ENCODE measurements at regions not wholly inside any gene's neighbourhood (a gene's known extent, or its start where the extent isn't known, plus 50 kb on each side); places are given as distances from the start of the nearest gene placed in this dataset.

GRCh38 chr6:139844907-139845306 is 470.5 kb upstream of the CITED2 start:
- Histone ChIP-seq H3K36me3 (ENCODE audit: insufficient read depth, low read length) (no peaks in the 10 kb centered on the region), H3K79me2 (ENCODE audit: insufficient read depth, low read length) (no peaks in the 10 kb centered on the region), H3K27me3 (ENCODE audit: insufficient read depth, low read length) (no peaks in the 10 kb centered on the region), H2AFZ (ENCODE audit: low read length) (no peak overlapping the region), H4K20me1 (ENCODE audit: insufficient read depth, low read length) (no peaks in the 10 kb centered on the region), H3K27ac (ENCODE audit: low read depth, low read length) (no peak overlapping the region), H3K4me2 (ENCODE audit: insufficient read depth, low read length) (no peak overlapping the region), H3K9me3 (ENCODE audit: low read depth, low read length) (no peaks in the 10 kb centered on the region), H3K4me1 (ENCODE audit: insufficient read depth, low read length) (no peaks in the 10 kb centered on the region), H3K4me3 (ENCODE audit: insufficient read depth, low read length) (no peak overlapping the region)
- no peak for TF ChIP-seq CTCF (IDR thresholded peaks at IDR 0.05; ENCODE audit: extremely low read depth, low read depth, low read length)
- no peak for DNase-seq (ENCODE audit: insufficient read length, low spot score, missing footprints)

GRCh38 chr6:139841794-139842215 is 467.4 kb upstream of the CITED2 start:
- Histone ChIP-seq H4K20me1 (ENCODE audit: insufficient read depth, low read length) (no peaks in the 10 kb centered on the region), H3K4me1 (ENCODE audit: insufficient read depth, low read length) (no peaks in the 10 kb centered on the region), H2AFZ (ENCODE audit: low read length) (no peak overlapping the region), H3K4me2 (ENCODE audit: insufficient read depth, low read length) (no peak overlapping the region), H3K27me3 (ENCODE audit: insufficient read depth, low read length) (no peaks in the 10 kb centered on the region), H3K36me3 (ENCODE audit: insufficient read depth, low read length) (no peaks in the 10 kb centered on the region), H3K27ac (ENCODE audit: low read depth, low read length) (no peak overlapping the region), H3K9me3 (ENCODE audit: low read depth, low read length) (no peaks in the 10 kb centered on the region), H3K79me2 (ENCODE audit: insufficient read depth, low read length) (no peaks in the 10 kb centered on the region), H3K4me3 (ENCODE audit: insufficient read depth, low read length) (no peak overlapping the region)
- no peak for DNase-seq (ENCODE audit: insufficient read length, low spot score, missing footprints)
- no peak for TF ChIP-seq CTCF (IDR thresholded peaks at IDR 0.05; ENCODE audit: extremely low read depth, low read depth, low read length)

GRCh38 chr6:139839506-139840156 is 465.2 kb upstream of the CITED2 start:
- Histone ChIP-seq H3K27me3 (ENCODE audit: insufficient read depth, low read length) (no peaks in the 10 kb centered on the region), H3K27ac (ENCODE audit: low read depth, low read length) (peak overlapping the region; percentile 37), H3K4me1 (ENCODE audit: insufficient read depth, low read length) (no peaks in the 10 kb centered on the region), H3K36me3 (ENCODE audit: insufficient read depth, low read length) (no peaks in the 10 kb centered on the region), H3K4me2 (ENCODE audit: insufficient read depth, low read length) (peak overlapping the region; percentile 77), H3K79me2 (ENCODE audit: insufficient read depth, low read length) (no peaks in the 10 kb centered on the region), H2AFZ (ENCODE audit: low read length) (peak overlapping the region; percentile 96), H3K4me3 (ENCODE audit: insufficient read depth, low read length) (peak overlapping the region; percentile 50), H3K9me3 (ENCODE audit: low read depth, low read length) (no peaks in the 10 kb centered on the region), H4K20me1 (ENCODE audit: insufficient read depth, low read length) (no peaks in the 10 kb centered on the region)
- TF ChIP-seq CTCF (IDR thresholded peaks at IDR 0.05; ENCODE audit: extremely low read depth, low read depth, low read length): no peak
- peak; percentile 76 for DNase-seq (ENCODE audit: insufficient read length, low spot score, missing footprints)

- H3K79me2 ChIP-seq (ENCODE audit: insufficient read depth, low read length): no peaks in the 10 kb centered on the region
- no peaks in the 10 kb centered on the region for H3K9me3 ChIP-seq (ENCODE audit: low read depth, low read length)
- DNase-seq (ENCODE audit: insufficient read length, low spot score, missing footprints): no peak
- no peaks in the 10 kb centered on the region for H4K20me1 ChIP-seq (ENCODE audit: insufficient read depth, low read length)
- TF ChIP-seq CTCF (IDR thresholded peaks at IDR 0.05; ENCODE audit: extremely low read depth, low read depth, low read length): no peak
- H3K4me3 ChIP-seq (ENCODE audit: insufficient read depth, low read length): no peak overlapping the region
- no peak overlapping the region for H2AFZ ChIP-seq (ENCODE audit: low read length)
- no peak overlapping the region for H3K4me2 ChIP-seq (ENCODE audit: insufficient read depth, low read length)
- no peaks in the 10 kb centered on the region for H3K27me3 ChIP-seq (ENCODE audit: insufficient read depth, low read length)
- no peaks in the 10 kb centered on the region for H3K36me3 ChIP-seq (ENCODE audit: insufficient read depth, low read length)
- H3K27ac ChIP-seq (ENCODE audit: low read depth, low read length): no peak overlapping the region
- H3K4me1 ChIP-seq (ENCODE audit: insufficient read depth, low read length): no peaks in the 10 kb centered on the region
Measured at GRCh38 chr6:139834232-139834631, 459.8 kb upstream of the CITED2 start.
